Uterus (tissue), 3 donors: ENCODE measurements at regions not wholly inside any gene's neighbourhood (a gene's known extent, or its start where the extent isn't known, plus 50 kb on each side); places are given as distances from the start of the nearest gene placed in this dataset.

Experiments
- DNase-seq, 2 donors: peaks; one replicate each; pipeline ENCODE4 v3.0.0-alpha.2; 2019 to 2020
- H3K27ac ChIP-seq, 2 donors: fragments of 200-600 bp; sonication (generic); 1 replicate in 1 of 2; 2 replicates in 1 of 2; pipeline ENCODE4 v1.5.1; 2016 to 2018
- H3K27me3 ChIP-seq, 2 donors: fragments of 200-600 bp; sonication (generic); one replicate each; pipeline ENCODE4 v1.5.1; 2018 to 2019; ENCODE audit warnings: control low read depth in 1 of 2
- H3K36me3 ChIP-seq, 2 donors: fragments of 200-600 bp; sonication (generic); one replicate each; pipeline ENCODE4 v1.5.1; 2019; ENCODE audit warnings: control low read depth in 1 of 2
- H3K4me1 ChIP-seq, 2 donors: fragments of 200-600 bp; sonication (generic); one replicate each; pipeline ENCODE4 v1.5.1; 2018 to 2019; ENCODE audit warnings: control low read depth in 1 of 2
- H3K4me3 ChIP-seq, 2 donors: fragments of 200-600 bp; sonication (generic); 1 replicate in 1 of 2; 2 replicates in 1 of 2; pipeline ENCODE4 v1.5.1; 2018 to 2019; ENCODE audit warnings: mild to moderate bottlenecking in 1 of 2
- H3K9me3 ChIP-seq, 2 donors: fragments of 200-600 bp; sonication (generic); one replicate each; pipeline ENCODE4 v1.5.1; 2019; ENCODE audit warnings: control low read depth in 1 of 2
- POLR2A ChIP-seq, 2 donors: fragments of 450-650 bp; IDR thresholded peaks; one replicate each; pipeline ENCODE4 v1.6.1; 2016; ENCODE audit warnings: antibody characterized with exemption in 2 of 2, mild to moderate bottlenecking in 1 of 2, moderate library complexity in 1 of 2
- intact Hi-C: fragments of 100-400 bp; cut with DNase I; formaldehyde crosslinking; loops from one replicate; pipeline ENCODE4 v1.15.1; 2023; ENCODE audit warnings: low total_unique reads
- TF ChIP-seq, protein P1 (sequence below), 4 experiments: fragments of 200-600 bp in 2 of 4; fragments of 450-650 bp in 2 of 4; sonication (generic) in 2 of 4; IDR thresholded peaks; one replicate each; pipeline ENCODE4 v1.5.1; 2016 to 2019; ENCODE audit warnings: antibody characterized with exemption in 4 of 4, mild to moderate bottlenecking in 2 of 4, moderate library complexity in 1 of 4
- donor health status: DM: yes; HTN: yes; CAD: no.

DNA sequence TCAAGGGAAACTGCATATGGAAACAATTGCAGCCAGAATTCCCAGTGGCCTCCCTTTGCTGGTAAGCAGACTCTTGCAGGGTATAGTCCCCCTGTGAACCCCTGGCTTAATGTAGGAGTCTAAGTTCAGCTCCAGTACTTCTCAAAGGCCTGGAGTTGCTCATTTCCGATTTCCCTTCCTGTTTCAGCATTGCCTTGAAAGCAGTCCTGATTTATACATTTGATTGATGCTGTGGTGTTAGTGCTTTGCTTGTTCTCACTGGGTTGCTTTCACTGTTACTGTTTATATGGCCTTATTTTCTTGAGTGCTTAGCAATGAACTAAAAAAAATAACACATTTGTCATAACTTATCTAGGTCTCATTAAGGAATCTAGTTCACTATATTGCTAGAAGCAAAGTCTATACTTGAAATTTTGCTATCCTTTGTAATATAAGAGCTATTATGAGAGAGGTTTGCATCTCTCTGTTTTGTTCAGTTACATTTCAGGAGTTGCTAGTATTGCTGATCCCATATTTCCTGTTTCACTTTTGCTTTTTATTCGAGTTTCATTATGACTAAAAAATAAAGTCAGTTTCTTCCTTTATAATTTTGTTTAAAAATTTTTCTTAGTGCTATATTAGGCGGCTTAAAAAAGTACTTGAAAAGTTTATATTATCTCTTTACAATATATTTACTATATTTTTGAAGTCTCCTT, 122.4 kb upstream of the NMUR2 start:
- intact Hi-C loops = no loop called here
- no peaks in the 10 kb centered on the region for H3K36me3 ChIP-seq
- TF ChIP-seq, protein P1, sequence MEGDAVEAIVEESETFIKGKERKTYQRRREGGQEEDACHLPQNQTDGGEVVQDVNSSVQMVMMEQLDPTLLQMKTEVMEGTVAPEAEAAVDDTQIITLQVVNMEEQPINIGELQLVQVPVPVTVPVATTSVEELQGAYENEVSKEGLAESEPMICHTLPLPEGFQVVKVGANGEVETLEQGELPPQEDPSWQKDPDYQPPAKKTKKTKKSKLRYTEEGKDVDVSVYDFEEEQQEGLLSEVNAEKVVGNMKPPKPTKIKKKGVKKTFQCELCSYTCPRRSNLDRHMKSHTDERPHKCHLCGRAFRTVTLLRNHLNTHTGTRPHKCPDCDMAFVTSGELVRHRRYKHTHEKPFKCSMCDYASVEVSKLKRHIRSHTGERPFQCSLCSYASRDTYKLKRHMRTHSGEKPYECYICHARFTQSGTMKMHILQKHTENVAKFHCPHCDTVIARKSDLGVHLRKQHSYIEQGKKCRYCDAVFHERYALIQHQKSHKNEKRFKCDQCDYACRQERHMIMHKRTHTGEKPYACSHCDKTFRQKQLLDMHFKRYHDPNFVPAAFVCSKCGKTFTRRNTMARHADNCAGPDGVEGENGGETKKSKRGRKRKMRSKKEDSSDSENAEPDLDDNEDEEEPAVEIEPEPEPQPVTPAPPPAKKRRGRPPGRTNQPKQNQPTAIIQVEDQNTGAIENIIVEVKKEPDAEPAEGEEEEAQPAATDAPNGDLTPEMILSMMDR (IDR thresholded peaks at IDR 0.05) = no peak
- TF ChIP-seq POLR2A (IDR thresholded peaks at IDR 0.05) = no peak
- H3K4me1 ChIP-seq = no peaks in the 10 kb centered on the region
- H3K27me3 ChIP-seq = no peaks in the 10 kb centered on the region
- no peak overlapping the region for H3K4me3 ChIP-seq
- no peaks in the 10 kb centered on the region for H3K9me3 ChIP-seq
- DNase-seq = no peak
- H3K27ac ChIP-seq = no peak overlapping the region

DNA sequence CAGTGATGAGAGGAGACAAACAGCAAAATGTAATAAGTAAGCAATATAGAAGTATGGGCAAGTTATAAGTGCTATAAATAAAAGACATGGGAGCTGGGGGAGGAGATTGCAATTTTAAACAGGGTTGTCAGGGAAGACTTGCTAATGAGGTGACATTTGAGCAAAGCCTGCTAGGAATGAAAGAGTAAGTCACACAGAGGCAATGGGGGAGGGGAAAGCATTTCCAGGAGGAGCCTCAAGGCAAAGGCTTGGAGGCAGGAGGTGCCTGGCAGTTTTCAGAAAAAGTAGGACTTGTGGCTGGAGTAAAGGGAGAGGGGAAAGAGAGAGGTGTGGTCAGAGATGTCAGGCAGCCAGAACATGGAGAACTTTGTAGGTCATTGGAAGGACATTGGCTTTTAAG, 124.4 kb upstream of the NMUR2 start:
- Histone ChIP-seq H3K4me1 (no peaks in the 10 kb centered on the region), H3K27me3 (no peaks in the 10 kb centered on the region), H3K27ac (no peak overlapping the region), H3K4me3 (no peak overlapping the region), H3K36me3 (no peaks in the 10 kb centered on the region), H3K9me3 (no peaks in the 10 kb centered on the region)
- TF ChIP-seq, protein P1 (IDR thresholded peaks at IDR 0.05) = no peak
- TF ChIP-seq POLR2A (IDR thresholded peaks at IDR 0.05) = no peak
- intact Hi-C loops = no loop called here
- no peak for DNase-seq

DNA sequence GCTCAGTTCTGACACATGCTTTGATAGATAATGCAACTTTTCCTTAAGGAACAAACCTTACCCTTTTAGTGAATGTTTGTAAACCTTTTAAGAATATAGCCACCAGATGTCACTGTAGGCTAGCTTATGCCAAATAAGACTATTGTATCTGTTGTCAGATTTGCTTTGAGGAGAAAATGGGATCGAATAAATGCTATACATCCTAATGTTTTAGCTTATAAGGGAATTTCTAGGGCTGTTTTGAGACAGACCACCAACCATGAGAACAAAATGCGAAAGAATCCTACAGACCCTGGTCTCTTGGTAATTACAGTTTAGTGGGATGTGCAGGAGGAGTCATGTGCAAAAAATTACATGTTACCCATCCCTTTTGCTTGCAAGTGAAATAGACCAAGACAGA, 127.6 kb upstream of the NMUR2 start:
- intact Hi-C loops = loop anchor here (10.0 kb wide), 1 partner anchor 1432 kb away; no protein-coding TSS in a partner anchor
- TF ChIP-seq, protein P1 (IDR thresholded peaks at IDR 0.05) = peak; percentile 36 to 56 (median 45)
- TF ChIP-seq POLR2A (IDR thresholded peaks at IDR 0.05) = no peak
- Histone ChIP-seq H3K4me1 (no peaks in the 10 kb centered on the region), H3K36me3 (no peaks in the 10 kb centered on the region), H3K4me3 (no peak overlapping the region), H3K9me3 (no peaks in the 10 kb centered on the region), H3K27ac (no peak overlapping the region), H3K27me3 (no peaks in the 10 kb centered on the region)
- no peak for DNase-seq

DNA sequence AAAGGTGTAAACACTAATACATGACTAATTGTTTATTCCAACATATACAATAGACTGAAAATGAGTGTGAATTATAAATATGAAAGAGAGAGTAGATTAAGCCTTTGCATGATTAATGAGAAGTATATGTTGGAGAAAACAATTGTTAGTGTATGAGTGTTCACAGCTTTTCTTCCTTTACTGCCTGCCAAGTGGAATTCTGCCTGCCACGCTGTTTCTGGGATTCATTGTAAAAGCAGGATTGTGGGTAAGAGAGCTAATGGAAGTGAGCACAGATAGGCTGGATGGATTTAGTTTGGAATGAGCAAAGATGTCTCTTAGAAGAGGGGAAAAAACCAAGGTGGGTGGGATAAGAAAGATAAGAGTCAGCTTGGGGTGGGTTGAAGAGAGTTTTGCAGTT, 129.6 kb upstream of the NMUR2 start:
- no peak for DNase-seq
- Histone ChIP-seq H3K4me1 (no peaks in the 10 kb centered on the region), H3K27ac (no peak overlapping the region), H3K9me3 (no peaks in the 10 kb centered on the region), H3K4me3 (no peak overlapping the region), H3K36me3 (no peaks in the 10 kb centered on the region), H3K27me3 (no peaks in the 10 kb centered on the region)
- intact Hi-C loops = loop anchor here (10.0 kb wide), 1 partner anchor 1430 kb away; no protein-coding TSS in a partner anchor
- no peak for TF ChIP-seq POLR2A (IDR thresholded peaks at IDR 0.05)
- TF ChIP-seq, protein P1 (IDR thresholded peaks at IDR 0.05) = no peak

DNA sequence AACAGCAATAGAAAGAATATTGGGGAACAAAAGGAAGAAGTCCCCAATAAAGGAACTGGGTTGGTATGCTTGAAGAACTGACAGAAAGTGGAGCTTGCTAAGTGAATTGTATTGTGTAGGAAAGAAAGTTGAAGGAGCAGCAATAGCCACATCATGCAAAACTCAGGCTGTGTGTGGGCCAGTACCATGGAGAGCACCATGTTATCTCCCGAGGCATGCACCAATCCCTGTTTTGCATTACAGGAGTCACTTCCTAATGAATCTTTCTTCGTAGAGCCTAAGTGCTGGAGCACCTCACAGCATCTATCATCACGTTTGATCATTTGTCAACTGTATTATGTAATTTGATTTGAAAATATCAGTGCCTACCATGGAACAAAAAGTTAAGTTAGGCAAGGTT, 137.7 kb upstream of the NMUR2 start:
- no peaks in the 10 kb centered on the region for H3K9me3 ChIP-seq
- TF ChIP-seq, protein P1 (IDR thresholded peaks at IDR 0.05) = no peak
- TF ChIP-seq POLR2A (IDR thresholded peaks at IDR 0.05) = no peak
- no peaks in the 10 kb centered on the region for H3K36me3 ChIP-seq
- no peak for DNase-seq
- H3K4me3 ChIP-seq = no peak overlapping the region
- H3K27ac ChIP-seq = no peak overlapping the region
- no peaks in the 10 kb centered on the region for H3K4me1 ChIP-seq
- intact Hi-C loops = no loop called here
- H3K27me3 ChIP-seq = no peaks in the 10 kb centered on the region
